Ishikawa (cell line): ENCODE measurements at regions not wholly inside any gene's neighbourhood (a gene's known extent, or its start where the extent isn't known, plus 50 kb on each side); places are given as distances from the start of the nearest gene placed in this dataset.

Experiments
- CEBPB ChIP-seq: IDR thresholded peaks from 2 replicates; pipeline ENCODE4 v1.6.1; 2012
- CREB1 ChIP-seq: IDR thresholded peaks from 2 replicates; pipeline ENCODE4 v1.6.1; 2012; ENCODE audit warnings: low read depth
- EGR1 ChIP-seq: IDR thresholded peaks from 2 replicates; pipeline ENCODE4 v1.6.1; 2012
- EP300 ChIP-seq: IDR thresholded peaks from 2 replicates; pipeline ENCODE4 v1.6.1; 2012; ENCODE audit warnings: borderline replicate concordance
- FOXM1 ChIP-seq: IDR thresholded peaks from 2 replicates; pipeline ENCODE4 v1.6.1; 2012; ENCODE audit warnings: low read depth, borderline replicate concordance
- NFIC ChIP-seq: IDR thresholded peaks from 2 replicates; pipeline ENCODE4 v1.6.1; 2012
- RAD21 ChIP-seq: IDR thresholded peaks from 2 replicates; pipeline ENCODE4 v1.6.1; 2012; ENCODE audit warnings: low read depth
- TAF1 ChIP-seq: IDR thresholded peaks from 2 replicates; pipeline ENCODE4 v1.6.1; 2012; ENCODE audit warnings: low read depth, mild to moderate bottlenecking
- TCF12 ChIP-seq: IDR thresholded peaks from 2 replicates; pipeline ENCODE4 v1.6.1; 2012; ENCODE audit warnings: low read depth
- TEAD4 ChIP-seq: IDR thresholded peaks from 2 replicates; pipeline ENCODE4 v1.6.1; 2012
- YY1 ChIP-seq: IDR thresholded peaks from 2 replicates; pipeline ENCODE4 v1.6.1; 2012; ENCODE audit warnings: low read depth
- ZBTB7A ChIP-seq: IDR thresholded peaks from 2 replicates; pipeline ENCODE4 v1.6.1; 2012; ENCODE audit warnings: low read depth
- TF ChIP-seq, protein P1 (sequence below): IDR thresholded peaks from 2 replicates; pipeline ENCODE4 v1.6.1; 2012
- TF ChIP-seq, protein P2 (sequence below): IDR thresholded peaks from 2 replicates; pipeline ENCODE4 v1.6.1; 2012
- TF ChIP-seq, protein P3 (sequence below): IDR thresholded peaks from 2 replicates; pipeline ENCODE4 v1.6.1; 2012; ENCODE audit warnings: low read depth, mild to moderate bottlenecking

DNA sequence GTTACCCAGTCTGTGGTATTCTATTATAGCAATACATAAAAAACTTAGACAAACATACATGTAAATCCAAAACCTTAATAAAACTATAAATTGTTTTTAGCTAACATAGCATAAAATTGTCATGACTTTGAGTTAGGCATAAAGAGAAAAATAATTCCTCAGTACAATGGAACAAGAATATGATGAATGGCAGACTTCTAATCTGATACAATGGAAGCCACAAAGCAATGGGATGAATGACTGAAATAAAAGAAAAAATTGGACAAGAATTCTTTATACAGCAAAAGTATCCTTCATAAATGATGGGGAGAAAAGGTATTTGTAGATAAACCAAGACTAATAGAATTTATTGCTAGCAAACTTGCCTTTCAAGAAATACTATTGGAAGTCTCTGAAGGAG is 524.2 kb downstream of the GABRG2 start:
- TF ChIP-seq FOXM1 (no peak), YY1 (no peak), CEBPB (no peak), CREB1 (no peak), RAD21 (no peak), EP300 (no peak), EGR1 (no peak)
- TF ChIP-seq, protein P1, sequence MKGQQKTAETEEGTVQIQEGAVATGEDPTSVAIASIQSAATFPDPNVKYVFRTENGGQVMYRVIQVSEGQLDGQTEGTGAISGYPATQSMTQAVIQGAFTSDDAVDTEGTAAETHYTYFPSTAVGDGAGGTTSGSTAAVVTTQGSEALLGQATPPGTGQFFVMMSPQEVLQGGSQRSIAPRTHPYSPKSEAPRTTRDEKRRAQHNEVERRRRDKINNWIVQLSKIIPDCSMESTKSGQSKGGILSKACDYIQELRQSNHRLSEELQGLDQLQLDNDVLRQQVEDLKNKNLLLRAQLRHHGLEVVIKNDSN: no peak
- TF ChIP-seq, protein P2, sequence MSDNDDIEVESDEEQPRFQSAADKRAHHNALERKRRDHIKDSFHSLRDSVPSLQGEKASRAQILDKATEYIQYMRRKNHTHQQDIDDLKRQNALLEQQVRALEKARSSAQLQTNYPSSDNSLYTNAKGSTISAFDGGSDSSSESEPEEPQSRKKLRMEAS: no peak

DNA sequence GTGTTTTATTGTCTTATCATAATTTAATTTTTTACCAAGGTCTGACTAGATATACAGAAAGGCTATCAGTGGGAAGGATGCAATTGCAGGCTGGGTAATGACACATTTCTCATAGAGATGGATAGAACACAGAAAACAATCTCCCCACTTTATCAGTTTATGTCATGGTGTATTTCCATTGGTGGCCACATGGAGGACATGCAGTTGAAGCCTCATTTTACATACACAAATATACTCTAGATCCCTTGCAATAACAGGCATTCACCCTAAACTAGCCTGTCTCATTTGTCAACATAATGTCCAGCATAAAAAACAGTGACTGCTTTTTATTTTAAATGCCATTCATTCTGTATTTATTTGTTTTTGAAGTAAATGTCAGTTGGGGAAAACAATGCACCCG is 526.3 kb downstream of the GABRG2 start:
- no peak for TF ChIP-seq FOXM1
- TF ChIP-seq ZBTB7A: no peak
- TF ChIP-seq NFIC: no peak
- TF ChIP-seq, protein P1: no peak
- TF ChIP-seq, protein P2: no peak
- TF ChIP-seq RAD21: no peak
- TF ChIP-seq EGR1: no peak
- TF ChIP-seq, protein P3, sequence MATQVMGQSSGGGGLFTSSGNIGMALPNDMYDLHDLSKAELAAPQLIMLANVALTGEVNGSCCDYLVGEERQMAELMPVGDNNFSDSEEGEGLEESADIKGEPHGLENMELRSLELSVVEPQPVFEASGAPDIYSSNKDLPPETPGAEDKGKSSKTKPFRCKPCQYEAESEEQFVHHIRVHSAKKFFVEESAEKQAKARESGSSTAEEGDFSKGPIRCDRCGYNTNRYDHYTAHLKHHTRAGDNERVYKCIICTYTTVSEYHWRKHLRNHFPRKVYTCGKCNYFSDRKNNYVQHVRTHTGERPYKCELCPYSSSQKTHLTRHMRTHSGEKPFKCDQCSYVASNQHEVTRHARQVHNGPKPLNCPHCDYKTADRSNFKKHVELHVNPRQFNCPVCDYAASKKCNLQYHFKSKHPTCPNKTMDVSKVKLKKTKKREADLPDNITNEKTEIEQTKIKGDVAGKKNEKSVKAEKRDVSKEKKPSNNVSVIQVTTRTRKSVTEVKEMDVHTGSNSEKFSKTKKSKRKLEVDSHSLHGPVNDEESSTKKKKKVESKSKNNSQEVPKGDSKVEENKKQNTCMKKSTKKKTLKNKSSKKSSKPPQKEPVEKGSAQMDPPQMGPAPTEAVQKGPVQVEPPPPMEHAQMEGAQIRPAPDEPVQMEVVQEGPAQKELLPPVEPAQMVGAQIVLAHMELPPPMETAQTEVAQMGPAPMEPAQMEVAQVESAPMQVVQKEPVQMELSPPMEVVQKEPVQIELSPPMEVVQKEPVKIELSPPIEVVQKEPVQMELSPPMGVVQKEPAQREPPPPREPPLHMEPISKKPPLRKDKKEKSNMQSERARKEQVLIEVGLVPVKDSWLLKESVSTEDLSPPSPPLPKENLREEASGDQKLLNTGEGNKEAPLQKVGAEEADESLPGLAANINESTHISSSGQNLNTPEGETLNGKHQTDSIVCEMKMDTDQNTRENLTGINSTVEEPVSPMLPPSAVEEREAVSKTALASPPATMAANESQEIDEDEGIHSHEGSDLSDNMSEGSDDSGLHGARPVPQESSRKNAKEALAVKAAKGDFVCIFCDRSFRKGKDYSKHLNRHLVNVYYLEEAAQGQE: no peak
- no peak for TF ChIP-seq EP300
- no peak for TF ChIP-seq TAF1
- TF ChIP-seq TEAD4: no peak
- TF ChIP-seq CREB1: no peak
- TF ChIP-seq TCF12: no peak

DNA sequence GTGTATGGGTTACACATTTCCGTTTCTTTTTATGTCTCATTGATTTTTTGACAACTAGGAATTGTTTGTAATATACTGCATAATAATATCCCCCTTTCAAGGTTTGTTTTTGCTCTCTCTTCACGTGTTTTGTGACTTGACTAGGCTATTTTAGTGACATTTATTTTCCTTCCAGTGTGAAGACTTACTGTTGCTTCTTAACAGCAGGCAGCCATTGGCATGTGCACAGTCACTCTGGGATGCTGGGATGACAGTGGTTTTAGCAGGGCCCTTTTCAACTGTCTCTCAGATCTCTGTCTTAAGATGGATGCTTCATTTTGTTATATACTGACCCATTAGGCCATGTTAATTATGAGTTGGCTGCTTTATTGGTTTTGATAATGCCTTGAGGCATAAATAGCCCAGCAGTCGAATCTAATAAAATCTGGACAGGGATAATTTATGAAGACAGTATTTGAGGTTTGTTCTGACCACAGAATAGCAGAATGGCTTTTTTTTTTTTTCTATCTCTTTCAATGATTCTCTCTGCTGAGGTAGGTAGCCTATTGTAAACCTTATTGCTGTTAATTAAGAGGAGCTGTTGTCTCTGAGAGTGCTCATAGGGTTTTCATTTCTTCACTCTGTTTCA is 536.0 kb downstream of the GABRG2 start:
- no peak for TF ChIP-seq EP300
- no peak for TF ChIP-seq CREB1
- TF ChIP-seq EGR1: no peak
- no peak for TF ChIP-seq TEAD4
- no peak for TF ChIP-seq ZBTB7A
- TF ChIP-seq YY1: no peak
- TF ChIP-seq, protein P3: no peak
- TF ChIP-seq NFIC: no peak
- TF ChIP-seq, protein P1: no peak
- TF ChIP-seq, protein P2: no peak
- TF ChIP-seq TCF12: no peak
- no peak for TF ChIP-seq FOXM1
- no peak for TF ChIP-seq TAF1
- TF ChIP-seq CEBPB: no peak

DNA sequence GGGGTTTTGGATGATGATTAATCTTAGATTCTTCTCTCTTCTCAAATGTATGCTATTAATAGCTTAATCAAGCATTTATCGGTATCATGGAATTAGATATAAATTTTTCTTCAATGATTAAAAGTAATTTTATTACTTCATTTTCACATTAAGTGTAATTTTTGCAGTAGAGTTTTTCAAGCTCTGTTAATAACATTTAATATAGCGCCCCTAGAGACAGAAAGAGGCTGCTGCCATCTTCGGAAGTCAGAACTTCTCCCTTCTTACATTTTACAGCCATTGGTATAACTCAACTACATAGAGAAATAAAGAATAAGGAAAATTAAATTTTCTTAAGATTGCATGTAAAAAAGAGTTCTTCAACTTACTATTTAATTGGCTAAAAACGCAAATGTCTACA is 540.3 kb downstream of the GABRG2 start:
- TF ChIP-seq NFIC (no peak), CREB1 (no peak), TEAD4 (no peak), EP300 (no peak), EGR1 (no peak), ZBTB7A (no peak), TCF12 (no peak), FOXM1 (no peak), RAD21 (no peak), CEBPB (no peak), TAF1 (no peak), YY1 (no peak)
- TF ChIP-seq, protein P2: no peak
- TF ChIP-seq, protein P1: no peak
- TF ChIP-seq, protein P3: no peak
